ENCODE measurements at regions not wholly inside any gene's neighbourhood (a gene's known extent, or its start where the extent isn't known, plus 50 kb on each side); places are given as distances from the start of the nearest gene placed in this dataset.
"Not testable (repeated sequence)": the region's sequence is repeated elsewhere in the genome, so short reads cannot be mapped to it uniquely, and the experiment has no call there.

- DNase-seq = not testable (repeated sequence)
Observed at GRCh38 chr9:61523897-61524620, 334.2 kb downstream of the SPATA31A7 start.

- DNase-seq = not testable (repeated sequence)
Observed at GRCh38 chr9:61525629-61526028, 335.8 kb downstream of the SPATA31A7 start.

GRCh38 chr9:61550101-61550748 is 360.4 kb downstream of the SPATA31A7 start:
- not testable (repeated sequence) for DNase-seq

- not testable (repeated sequence) for DNase-seq
Observed at GRCh38 chr9:61571403-61572127, 381.7 kb downstream of the SPATA31A7 start.

GRCh38 chr9:61572364-61572763 is 382.5 kb downstream of the SPATA31A7 start:
- DNase-seq = peak in 2 of 3 experiments; percentile 1 to 44

GRCh38 chr9:61573432-61573831 is 383.6 kb downstream of the SPATA31A7 start:
- DNase-seq = not testable (repeated sequence)
